OCI-LY1 (cell line): ENCODE measurements at regions not wholly inside any gene's neighbourhood (a gene's known extent, or its start where the extent isn't known, plus 50 kb on each side); places are given as distances from the start of the nearest gene placed in this dataset.

Experiments used
- EZH2 ChIP-seq: fragments of 200-600 bp; sonication (generic), shearing (Covaris generic); IDR thresholded peaks from 2 replicates; pipeline ENCODE4 v1.8.0; 2017; ENCODE audit warnings: borderline replicate concordance, mixed run types, mild to moderate bottlenecking, antibody characterized with exemption, low read length, moderate library complexity, mixed read lengths
- TF ChIP-seq, protein P1 (sequence below): fragments of 200-600 bp; sonication (generic), shearing (Covaris generic); IDR thresholded peaks from 2 replicates; pipeline ENCODE4 v1.5.1; 2017; ENCODE audit warnings: mild to moderate bottlenecking, antibody characterized with exemption, low read length, moderate library complexity, mixed read lengths

DNA sequence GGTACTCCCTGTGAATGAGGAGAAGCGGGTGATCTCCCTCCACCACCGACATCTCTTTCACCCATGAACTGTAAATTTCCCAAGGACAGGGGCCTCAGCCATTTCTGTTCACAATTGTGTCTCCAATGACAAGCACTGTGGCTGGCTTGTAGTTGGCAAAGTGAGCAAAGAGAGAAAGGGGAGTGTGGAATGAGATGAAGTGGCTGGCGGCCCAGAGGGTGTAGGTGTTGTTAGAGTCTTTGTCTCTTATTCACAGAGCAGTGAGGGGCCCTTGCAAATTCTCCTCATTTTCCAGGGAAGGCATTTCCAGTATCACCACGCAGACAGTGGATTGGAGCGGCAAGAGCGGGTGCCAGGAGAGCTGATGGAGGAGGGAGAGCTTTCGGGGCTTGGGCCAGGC, 411.7 kb upstream of the EEF2KMT start:
- TF ChIP-seq, protein P1, sequence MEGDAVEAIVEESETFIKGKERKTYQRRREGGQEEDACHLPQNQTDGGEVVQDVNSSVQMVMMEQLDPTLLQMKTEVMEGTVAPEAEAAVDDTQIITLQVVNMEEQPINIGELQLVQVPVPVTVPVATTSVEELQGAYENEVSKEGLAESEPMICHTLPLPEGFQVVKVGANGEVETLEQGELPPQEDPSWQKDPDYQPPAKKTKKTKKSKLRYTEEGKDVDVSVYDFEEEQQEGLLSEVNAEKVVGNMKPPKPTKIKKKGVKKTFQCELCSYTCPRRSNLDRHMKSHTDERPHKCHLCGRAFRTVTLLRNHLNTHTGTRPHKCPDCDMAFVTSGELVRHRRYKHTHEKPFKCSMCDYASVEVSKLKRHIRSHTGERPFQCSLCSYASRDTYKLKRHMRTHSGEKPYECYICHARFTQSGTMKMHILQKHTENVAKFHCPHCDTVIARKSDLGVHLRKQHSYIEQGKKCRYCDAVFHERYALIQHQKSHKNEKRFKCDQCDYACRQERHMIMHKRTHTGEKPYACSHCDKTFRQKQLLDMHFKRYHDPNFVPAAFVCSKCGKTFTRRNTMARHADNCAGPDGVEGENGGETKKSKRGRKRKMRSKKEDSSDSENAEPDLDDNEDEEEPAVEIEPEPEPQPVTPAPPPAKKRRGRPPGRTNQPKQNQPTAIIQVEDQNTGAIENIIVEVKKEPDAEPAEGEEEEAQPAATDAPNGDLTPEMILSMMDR, result no peak
- no peak for TF ChIP-seq EZH2
